NCI-H524 treated with DMSO at 0.1 percent for 48 hours (cell line): ENCODE measurements at regions not wholly inside any gene's neighbourhood (a gene's known extent, or its start where the extent isn't known, plus 50 kb on each side); places are given as distances from the start of the nearest gene placed in this dataset.
"Not testable (repeated sequence)": the region's sequence is repeated elsewhere in the genome, so short reads cannot be mapped to it uniquely, and the experiment has no call there.

Experiments
- DNase-seq: peaks from one replicate; lab custom pipeline; 2025; lab: John Stamatoyannopoulos, UW

DNA sequence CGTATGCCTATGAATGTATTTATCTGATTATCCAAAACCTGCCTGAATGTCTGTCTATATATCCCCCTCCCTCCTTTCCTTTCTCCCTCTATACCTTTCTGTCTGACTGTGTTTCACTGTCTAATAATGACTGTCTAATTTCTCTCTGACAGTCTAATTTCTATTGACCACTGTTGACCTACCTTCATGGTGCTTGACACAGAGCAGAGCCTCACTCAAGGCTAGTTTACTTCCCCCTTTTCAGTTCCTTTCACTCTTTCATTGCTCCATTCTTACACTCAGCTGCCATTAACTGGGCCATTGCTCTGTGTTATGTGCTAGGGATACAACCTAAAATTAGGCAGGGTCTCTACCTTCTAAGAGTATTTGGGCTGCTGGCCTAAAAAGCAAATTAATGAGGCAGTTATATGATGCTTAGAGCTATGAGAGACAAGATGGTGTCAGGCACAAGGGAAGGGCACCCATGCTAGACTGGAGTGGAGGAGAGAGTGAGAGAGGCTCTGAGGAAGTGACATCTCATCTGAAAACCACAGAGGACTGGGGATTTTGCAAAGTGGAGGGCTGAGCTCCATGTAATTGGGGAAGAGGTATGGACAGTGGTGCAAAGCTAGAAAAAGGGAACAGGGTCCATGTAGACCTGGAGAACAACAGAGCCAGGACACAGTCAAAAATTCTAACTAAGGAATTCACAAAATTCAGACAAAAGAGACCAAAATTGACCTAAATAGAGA, 348.6 kb upstream of the CHRNA7 start:
- not testable (repeated sequence) for DNase-seq

DNA sequence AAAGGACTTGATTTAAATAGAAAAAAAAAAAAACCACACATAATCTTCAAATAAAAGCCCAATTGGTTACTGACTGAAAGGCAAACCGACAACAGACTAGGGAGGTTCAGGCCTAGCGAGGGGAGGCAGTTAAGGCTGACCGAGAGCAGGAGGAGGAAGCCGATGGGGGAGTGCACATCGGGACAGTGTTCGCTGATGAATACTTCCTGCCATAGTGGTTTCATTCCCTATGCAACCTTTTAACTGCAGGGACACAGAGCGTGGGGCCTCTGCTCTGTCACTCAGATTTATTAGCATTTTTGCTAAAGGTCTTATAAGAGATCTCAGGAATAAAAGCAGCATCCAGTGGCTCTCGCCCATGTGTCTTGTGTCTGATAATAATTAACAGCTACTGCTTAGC, 343.2 kb upstream of the CHRNA7 start:
- not testable (repeated sequence) for DNase-seq

DNA sequence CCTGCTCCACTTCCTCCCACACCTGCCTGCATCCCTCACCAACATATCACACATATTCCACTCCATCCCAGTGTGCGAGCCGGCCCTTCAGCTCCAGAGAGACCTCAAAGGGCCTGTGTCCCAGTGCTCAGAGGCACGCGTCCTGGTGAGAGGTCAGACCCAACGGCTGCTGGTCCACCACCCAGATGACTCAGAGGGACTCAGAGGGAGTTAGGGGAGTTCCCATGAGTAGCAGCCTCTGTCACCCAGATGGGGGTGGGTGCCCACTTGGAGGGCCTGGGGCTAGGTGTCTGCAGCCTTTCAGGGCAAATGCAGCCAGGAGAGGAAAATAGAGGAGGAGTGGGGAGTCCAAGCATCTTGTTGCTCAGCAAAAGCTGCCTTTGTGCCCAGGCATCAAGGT, 333.8 kb upstream of the CHRNA7 start:
- DNase-seq: not testable (repeated sequence)

DNA sequence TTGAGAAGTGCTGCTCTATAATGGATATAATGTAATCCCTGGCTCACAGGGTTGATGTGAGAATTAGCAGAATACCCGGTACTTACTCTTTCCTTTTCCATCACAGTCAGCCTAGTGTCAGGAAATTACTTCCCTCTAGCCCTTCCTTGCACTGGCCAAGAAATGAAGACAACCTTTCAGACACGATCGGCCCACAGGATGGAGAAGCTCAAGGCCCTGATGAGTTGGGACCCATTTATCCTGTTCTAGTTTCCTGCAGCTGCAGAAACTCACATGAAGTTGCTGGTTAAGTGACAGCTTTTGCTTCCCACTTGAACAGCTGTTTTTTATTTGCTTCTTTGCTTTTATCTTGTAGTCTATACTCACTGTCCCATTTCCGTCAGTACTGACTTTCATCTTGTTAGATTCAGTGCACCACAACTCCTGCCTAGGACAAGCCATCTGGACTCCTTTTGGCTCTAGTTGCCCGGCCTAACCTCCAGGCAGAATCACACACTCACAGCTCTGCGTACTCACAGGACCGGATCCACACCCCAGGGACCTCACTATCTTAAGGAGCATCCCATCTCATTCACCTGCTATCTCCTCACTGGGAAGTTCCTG, 325.1 kb upstream of the CHRNA7 start:
- not testable (repeated sequence) for DNase-seq

DNA sequence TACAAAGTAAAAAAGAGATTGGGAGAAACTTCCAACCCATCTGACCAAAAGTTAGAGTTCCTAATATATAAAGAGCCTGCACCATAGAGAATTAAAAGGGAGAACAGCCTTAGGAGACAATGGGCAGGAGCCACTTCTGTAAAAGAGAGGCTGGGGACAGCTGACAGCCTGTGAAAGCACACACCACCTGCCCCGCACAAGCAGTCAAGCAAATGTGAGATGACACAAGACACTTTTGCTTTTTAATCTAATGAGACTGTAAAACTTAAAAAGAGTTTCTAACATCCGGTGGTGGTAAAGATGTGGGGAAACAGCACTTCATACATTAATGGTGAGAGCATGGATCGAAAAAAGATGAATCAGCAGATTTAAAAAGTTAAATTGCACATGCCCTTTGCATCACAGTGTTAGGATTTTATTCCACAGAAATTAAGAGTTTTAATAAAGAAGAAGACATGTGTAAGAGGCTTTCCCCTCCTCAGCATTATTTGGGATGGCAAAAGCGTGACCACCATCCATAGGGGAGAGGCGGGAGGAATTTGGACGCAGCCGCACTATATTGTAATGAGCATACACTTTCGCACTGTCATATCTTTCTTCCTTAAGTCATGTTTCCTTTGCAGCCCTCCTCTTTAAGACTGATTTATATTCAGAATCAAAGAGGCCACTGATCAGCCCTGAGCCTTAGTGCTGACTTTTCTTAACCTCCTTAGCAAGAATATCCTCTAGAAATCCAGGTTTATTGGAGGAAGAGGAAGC, 322.2 kb upstream of the CHRNA7 start:
- DNase-seq: not testable (repeated sequence)

DNA sequence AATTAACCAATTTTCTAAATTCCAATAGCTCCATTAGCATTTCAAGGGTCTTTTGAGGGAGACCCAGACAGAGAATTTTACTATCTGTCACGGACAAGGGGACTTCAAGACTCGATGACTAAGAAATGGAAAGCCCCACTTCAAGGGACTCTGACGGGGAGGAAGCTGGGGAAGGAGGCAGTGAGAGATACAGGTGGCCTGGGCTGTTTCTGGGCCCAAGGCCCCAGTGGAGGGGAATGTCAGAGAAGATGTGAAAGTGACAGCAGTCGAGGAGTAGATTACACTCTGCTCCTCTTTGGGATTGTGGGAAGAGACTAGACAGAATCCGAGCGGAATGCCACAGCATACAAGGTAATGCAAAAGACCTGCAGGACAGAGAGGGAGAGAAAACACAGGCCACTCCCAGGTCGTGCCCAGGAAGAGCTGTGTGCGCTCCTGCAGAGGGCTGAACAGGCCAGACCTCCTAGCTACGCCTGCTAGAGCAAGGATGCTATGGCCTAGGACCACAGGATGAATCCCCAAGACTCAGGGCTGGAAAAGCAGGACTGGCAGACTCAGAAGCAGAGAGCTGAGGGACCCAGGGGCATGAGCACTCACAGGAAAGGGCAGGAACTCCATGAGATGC, 321.5 kb upstream of the CHRNA7 start:
- not testable (repeated sequence) for DNase-seq

DNA sequence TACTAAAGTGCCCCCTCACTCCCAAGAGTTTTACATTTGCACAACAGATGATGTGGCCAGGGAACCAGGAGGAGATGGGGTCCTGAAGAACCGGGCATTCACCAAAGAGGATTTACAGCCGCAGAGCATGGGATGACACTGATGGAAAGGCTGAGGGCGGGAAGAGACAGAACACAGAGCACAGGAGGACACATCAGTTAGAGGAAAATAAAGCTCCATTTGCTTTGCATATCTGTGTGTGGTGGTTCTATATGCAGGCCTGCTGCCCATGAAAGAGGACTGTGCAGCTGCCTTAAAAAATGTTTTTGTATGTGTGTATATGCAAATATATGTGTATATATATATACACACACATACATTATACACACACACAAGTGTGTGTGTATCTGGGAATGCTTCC, 320.8 kb upstream of the CHRNA7 start:
- DNase-seq: not testable (repeated sequence)

DNA sequence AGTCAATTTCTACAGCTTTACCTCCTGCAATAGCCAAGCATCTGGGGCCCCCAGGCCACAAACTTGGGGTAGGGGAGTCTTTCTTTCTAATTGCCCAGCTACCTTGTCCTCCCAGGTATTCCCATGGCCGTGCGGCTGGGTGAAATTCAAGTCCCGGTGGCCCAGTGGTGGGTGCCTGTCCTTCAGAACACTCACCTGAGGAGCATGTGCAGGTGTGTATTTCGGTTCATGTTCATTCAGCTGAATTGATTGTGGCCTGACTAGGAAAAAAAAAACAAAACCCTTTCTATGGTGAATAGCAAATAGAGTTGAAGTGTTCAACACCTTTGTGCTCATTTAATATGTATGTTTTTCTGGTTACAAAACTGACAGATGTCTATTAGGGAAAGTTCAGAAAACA, 319.5 kb upstream of the CHRNA7 start:
- not testable (repeated sequence) for DNase-seq

DNA sequence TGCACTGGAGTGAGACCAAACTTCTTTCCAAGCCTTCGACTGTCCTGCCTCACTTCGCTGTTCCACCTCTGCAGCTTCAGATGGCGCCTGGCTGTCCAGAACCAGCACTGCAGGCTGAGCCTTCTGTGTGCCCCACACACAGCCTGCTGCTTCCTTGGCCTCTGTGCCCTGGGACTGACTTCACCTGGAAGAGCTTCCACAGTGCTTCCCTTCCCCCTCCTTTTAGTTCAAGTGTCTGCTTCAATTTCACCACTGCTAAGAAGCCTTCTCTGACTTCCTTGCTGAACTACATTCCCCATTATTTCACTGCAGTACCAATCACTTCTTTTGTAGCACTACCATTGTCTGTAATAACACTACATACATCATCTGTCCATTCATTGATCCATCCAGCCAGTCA, 315.1 kb upstream of the CHRNA7 start:
- not testable (repeated sequence) for DNase-seq

DNA sequence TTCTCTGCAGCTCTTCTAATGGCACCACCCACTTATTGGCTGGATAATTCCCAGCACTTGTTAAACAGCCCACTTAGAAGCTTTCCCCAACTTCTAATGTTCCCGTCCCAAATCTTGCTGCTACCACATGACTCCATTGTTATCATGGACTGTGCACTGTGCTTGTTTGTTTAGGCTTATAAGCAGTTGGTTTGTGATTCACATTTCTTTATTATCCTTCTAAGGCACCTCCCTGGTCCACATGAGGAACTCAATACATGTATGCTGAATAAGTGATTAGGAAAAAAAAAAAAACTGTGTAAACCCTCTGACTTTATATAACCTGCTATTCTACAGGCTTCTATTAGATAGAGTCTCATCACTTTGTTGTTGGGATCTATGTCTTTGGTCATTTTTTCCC, 311.7 kb upstream of the CHRNA7 start:
- DNase-seq: not testable (repeated sequence)

DNA sequence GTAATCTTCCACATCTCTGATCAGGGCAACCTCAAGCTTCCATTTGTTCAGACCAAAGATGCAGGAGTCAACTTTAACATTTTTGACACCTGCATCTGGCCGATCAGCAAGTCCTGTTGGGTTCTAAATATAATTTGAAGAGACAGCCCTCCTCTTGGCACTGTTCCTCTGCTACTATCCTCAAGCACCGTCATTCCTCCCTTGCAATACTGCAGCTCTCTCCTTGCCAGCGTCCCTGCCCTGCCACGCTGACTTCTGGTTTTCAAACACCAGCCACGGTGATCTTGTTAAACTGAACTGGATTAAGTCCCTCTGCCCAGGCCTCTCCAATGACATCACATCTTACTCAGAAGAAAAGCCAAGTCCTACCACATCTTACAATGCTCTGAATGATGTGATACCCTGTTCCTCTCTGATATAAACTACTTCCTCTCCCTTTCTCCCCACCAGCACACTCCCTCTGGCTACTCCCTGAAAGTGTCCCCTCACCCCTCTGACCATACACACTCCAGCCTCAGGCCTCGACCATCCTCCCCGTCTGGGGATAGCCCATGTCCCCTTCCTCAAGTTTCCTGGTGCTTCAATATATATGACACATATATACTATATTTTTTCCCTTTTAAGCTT, 310.8 kb upstream of the CHRNA7 start:
- DNase-seq: not testable (repeated sequence)

DNA sequence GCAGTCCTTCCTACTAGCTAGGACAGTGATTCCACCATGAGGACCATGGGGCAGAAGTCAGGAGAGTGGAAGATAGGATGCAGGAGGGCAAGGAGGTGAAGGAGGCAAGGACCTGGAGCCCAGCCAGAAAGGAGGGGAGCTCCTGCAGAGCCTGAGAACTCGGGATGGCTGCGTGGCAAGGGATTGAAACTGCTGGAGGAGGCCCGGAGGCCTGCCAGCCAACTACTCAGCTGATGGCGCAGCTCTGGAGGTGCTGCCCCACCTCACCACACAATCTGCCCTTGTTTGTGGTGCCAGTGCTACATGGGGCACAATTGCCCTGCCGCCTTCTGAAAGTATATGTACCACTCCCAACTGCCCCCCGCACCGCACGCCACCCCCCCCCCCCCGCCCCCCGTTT, 307.3 kb upstream of the CHRNA7 start:
- not testable (repeated sequence) for DNase-seq

DNA sequence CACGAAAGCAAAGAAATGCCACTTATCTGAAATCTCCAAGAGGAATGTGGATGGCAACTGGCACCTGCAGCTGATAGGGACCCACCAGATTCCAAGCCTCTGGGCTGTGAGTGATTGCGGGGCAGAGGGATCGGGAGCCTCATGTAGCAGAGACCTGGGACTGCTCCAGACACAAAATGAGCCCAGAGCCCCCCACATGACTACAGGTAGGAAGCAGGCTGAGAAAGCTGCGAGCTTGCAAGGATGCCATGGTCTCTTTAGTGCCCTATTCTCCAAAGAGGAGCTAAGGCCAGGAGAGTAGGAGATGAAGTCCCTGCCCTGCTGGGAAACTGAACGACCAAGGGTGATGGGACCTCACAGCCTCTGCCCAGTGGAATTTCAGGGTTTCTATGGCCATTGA, 305.4 kb upstream of the CHRNA7 start:
- DNase-seq: not testable (repeated sequence)

DNA sequence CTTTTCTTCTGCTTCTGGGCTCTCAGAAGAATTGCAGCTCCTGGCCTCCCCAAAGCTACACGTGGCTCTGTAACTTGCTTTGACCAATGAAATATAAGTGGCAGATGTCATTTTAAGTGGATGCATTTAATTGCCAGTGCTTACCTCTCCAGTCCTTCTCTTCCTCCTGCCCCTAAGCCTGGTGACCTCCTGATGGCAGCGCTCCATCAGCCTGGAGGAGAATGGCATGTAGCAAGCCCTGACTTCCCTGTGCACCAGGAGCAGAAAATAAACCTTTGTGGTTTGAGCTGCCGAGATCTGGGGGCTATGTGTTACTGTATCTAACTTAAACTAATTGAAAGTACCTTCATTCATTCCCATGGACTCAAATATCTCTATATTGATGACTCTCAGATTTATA, 304.7 kb upstream of the CHRNA7 start:
- DNase-seq: not testable (repeated sequence)

DNA sequence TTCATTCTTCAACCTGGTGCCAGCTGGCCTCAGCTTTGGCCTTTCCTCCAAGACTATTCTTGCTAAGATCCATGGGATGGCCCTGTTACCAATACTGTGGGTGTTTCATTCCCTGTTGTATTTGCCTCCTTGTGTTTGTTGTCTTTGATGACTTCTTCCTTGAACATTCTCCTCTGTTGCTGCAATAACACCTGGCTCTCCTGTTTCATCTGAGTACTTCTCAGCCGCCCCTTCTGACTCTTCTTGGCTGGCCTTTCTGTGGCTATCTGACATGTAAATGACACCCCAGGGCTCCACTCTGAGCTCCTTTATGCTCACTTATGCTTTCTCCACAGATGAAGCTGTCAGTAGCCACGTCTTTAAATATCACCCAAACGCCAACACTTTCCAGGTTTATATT, 302.7 kb upstream of the CHRNA7 start:
- DNase-seq: no peak

DNA sequence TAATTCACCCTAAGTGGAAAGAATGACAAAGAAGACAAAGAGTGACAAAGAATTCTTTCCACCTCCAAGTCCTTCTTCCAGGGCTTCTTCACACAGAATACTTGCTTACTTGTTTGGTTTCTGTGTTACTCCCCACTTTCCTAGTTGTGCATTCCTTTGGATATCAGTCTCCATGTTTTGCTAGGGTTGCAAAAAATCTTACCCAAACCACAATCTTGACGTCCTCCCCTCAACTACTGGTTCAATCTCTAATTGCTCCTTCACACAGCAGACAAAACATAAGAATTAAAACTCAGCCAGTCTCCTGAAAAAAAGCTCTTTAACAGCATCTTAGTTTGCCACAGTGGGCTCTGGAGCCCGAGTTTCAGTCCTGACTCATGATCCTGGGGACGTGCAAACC, 297.6 kb upstream of the CHRNA7 start:
- DNase-seq: no peak

DNA sequence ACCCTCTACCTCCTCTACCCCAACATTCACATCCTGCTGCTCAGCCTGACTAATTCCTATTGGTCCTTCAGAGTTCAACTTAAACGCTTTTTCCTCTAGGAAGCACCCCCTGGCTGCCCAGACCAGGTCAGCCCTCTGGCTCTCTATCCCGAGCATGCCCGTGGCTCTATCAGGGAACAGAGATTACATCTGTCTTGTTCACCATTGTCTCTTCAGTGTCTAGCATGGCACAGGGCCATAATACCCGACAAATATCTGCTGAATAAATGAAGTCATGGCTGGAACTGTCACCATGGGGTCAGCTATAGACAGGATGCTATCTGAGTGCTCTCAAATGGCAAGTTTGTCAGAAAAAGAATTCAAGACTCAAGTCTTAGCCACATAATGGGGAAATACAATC, 296.9 kb upstream of the CHRNA7 start:
- DNase-seq: no peak

DNA sequence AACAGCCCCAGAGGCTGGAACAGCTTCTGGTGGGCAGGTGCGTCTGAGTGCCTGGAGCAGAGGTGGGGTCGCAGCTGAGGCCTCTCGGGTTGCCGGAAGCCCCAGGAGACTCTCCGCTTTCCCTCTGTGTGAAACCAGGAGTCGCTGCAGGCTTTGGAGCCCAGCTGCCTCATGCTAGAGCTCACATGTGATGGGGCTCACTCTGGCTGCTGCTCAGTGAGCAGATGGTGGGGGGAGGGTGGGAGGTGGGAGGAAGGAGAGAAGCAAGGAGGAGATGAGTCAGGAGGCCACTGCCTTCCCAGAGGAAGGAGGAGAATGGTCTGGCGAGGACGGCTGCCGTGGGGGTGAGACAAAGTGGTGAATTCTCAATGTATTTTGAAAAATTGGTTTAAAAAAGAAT, 290.1 kb upstream of the CHRNA7 start:
- DNase-seq: peak; percentile 88

DNA sequence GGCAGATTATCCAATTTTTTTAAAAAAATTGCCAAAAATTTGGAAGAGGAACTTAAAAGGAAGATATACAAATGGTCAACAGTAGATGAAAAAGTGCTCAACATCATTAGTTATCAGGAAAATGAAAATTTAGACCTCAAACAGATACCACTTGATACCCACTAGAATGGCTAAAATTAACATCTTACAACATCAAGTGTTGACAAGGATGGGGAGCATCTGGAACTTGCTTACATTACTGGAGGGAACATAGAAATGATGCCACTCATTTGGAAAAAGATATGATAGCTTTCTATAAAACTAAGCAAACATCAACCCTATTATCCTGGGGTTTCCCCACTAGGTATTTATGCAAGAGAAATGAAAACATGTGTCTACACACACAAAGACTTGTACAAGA, 284.5 kb upstream of the CHRNA7 start:
- no peak for DNase-seq

DNA sequence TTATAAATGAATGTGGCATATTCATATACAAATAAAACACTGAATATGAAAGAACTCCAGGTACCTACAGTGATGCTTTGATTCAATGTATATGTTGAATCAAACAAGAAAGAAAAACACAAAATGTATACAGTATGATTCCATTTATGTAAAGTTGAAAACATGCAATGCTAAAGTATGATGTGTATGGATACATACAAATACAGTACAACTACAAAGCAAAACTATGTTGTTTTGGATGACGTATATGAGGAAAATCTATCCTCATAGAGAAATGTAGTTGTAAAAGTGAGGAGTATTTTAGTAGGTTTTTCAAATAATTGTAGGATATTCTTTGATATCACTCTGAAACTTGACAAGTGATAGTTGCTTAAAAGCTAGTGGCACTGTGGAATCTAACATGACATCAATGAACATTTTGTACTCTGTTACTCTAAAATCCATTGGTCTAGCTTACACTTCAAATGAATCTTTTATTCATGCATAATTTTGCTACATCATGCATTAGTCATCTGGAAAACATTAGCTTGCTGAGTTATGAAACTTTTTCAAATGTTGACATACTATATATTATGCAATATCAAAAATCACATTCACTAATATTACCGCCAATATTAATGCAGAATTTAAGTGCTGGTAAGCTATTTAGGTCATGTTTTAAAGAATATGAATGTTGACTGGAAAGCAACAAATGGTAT, 278.1 kb upstream of the CHRNA7 start:
- DNase-seq: no peak

DNA sequence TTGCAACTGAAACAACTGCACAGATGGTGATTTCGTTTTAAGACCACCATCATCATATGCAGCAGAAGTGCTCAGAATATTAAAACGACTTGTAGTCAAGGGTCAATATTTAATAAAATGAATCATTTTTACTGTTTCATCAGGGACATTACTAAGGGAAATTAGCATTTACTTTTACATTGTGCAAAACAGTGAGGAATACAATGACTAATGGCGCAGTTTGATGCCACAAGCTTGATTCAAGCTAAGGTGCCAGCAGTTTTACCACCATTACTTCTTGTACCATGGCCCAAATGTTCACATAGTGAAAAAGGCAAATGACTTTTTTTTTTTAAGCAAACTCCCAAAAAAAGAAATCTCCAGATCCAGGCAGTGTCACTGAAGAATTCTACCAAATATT, 277.4 kb upstream of the CHRNA7 start:
- no peak for DNase-seq

DNA sequence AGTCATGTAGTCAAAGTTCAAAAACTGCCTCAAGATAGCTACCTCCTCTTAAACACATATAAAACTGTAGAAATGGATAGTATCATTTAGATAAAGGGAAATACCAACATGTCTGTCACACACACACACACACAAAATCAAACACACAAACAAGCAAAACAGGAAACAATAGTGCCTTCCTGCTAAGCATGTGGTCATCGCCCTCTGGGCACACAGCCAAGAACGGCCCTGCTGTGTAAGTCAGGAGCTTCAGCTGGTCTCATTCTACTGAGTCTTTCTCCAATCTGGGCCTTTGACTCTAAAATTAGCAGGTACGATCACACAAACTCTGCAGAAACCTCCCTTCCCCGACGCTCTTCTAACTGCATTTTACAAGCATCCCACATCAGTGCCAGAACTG, 272.2 kb upstream of the CHRNA7 start:
- DNase-seq: no peak
